Fibroblast of lung (primary cell): ENCODE measurements at regions not wholly inside any gene's neighbourhood (a gene's known extent, or its start where the extent isn't known, plus 50 kb on each side); places are given as distances from the start of the nearest gene placed in this dataset.

Experiments used
- EZH2 ChIP-seq: IDR thresholded peaks from 2 replicates; pipeline ENCODE4 v1.5.1; 2012; ENCODE audit warnings: low read length, control low read depth, mild to moderate bottlenecking; ENCODE audit errors: missing control alignments
- TF ChIP-seq, protein P1 (sequence below), 2 donors: IDR thresholded peaks in 1 of 2; conservative IDR thresholded peaks in 1 of 2; 1 replicate in 1 of 2; 2 replicates in 1 of 2; pipeline ENCODE4 v1.5.1; 2011 to 2012; ENCODE audit warnings: low read length in 2 of 2, control low read depth in 1 of 2, inconsistent platforms in 1 of 2, low read depth in 1 of 2, mild to moderate bottlenecking in 1 of 2

DNA sequence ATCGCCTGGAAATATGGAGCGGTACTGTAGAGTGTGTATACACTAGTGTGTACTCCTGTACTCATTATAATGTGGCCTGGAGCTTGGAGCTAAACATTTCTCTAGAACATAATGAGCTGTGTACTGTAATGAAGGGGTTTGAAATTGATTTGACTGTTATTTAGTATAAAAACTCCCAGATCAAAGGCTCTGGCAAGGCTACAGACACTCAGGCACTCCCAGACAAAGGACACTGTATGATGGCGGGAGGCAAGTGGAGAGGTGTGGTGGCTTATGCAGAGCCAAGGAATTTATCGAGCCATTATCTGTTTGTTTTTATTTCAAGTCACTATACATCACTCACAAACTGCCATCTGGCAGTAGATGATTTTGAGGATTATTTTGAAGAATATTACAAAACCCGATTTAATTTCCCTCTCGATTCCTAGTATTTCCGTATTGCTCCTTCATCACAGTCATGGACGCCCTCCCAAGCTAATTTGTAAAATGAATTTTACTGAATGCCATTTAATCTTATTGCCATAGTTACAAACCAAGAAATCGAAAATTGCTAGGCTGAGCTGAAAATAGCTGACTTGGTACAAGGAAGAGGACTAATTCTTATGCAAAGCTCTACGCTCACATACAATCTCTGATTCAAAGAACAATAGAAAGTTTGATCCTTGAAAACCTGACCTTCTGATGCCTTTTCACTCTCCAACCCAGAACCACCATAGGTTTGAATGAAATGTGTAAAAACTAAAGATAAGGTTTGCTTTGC is 240.2 kb upstream of the SEMA6A start:
- TF ChIP-seq, protein P1, sequence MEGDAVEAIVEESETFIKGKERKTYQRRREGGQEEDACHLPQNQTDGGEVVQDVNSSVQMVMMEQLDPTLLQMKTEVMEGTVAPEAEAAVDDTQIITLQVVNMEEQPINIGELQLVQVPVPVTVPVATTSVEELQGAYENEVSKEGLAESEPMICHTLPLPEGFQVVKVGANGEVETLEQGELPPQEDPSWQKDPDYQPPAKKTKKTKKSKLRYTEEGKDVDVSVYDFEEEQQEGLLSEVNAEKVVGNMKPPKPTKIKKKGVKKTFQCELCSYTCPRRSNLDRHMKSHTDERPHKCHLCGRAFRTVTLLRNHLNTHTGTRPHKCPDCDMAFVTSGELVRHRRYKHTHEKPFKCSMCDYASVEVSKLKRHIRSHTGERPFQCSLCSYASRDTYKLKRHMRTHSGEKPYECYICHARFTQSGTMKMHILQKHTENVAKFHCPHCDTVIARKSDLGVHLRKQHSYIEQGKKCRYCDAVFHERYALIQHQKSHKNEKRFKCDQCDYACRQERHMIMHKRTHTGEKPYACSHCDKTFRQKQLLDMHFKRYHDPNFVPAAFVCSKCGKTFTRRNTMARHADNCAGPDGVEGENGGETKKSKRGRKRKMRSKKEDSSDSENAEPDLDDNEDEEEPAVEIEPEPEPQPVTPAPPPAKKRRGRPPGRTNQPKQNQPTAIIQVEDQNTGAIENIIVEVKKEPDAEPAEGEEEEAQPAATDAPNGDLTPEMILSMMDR (conservative IDR thresholded peaks at IDR 0.05 in 1 of 2, IDR thresholded peaks at IDR 0.05 in 1 of 2; ENCODE audit: low read depth in 1 of 2, low read length in 2 of 2), result no peak
- TF ChIP-seq EZH2, result no peak
